H9 (cell line): ENCODE measurements at regions not wholly inside any gene's neighbourhood (a gene's known extent, or its start where the extent isn't known, plus 50 kb on each side); places are given as distances from the start of the nearest gene placed in this dataset.

Experiments
- DNase-seq: peaks from one replicate; pipeline ENCODE4 v3.0.0-alpha.2; 2017
- H2AFZ ChIP-seq: one replicate; pipeline ENCODE4 v1.6.1; 2013; ENCODE audit warnings: mild to moderate bottlenecking, low read length, control low read depth, moderate library complexity
- H2AK5ac ChIP-seq: 2 replicates; pipeline ENCODE4 v1.6.1; 2013; ENCODE audit warnings: low read length, control low read depth, mixed read lengths; ENCODE audit not compliant: insufficient read length
- H2BK120ac ChIP-seq: one replicate; pipeline ENCODE4 v1.6.1; 2013; ENCODE audit warnings: low read depth, mild to moderate bottlenecking, low read length, control low read depth, inconsistent platforms; ENCODE audit not compliant: poor library complexity, severe bottlenecking
- H2BK12ac ChIP-seq: 2 replicates; pipeline ENCODE4 v1.6.1; 2013; ENCODE audit warnings: low read length, control low read depth, mixed read lengths, low read depth; ENCODE audit not compliant: insufficient read length
- H2BK15ac ChIP-seq: 2 replicates; pipeline ENCODE4 v1.6.1; 2013; ENCODE audit warnings: low read depth, low read length, control low read depth
- H2BK20ac ChIP-seq: one replicate; pipeline ENCODE4 v1.6.1; 2013; ENCODE audit warnings: low read depth, mild to moderate bottlenecking, low read length, control low read depth, inconsistent platforms; ENCODE audit not compliant: poor library complexity, severe bottlenecking
- H2BK5ac ChIP-seq: 2 replicates; pipeline ENCODE4 v1.6.1; 2013; ENCODE audit warnings: low read length, control low read depth, mixed read lengths; ENCODE audit not compliant: insufficient read length
- H3K14ac ChIP-seq: 2 replicates; pipeline ENCODE4 v1.6.1; 2013; ENCODE audit warnings: low read length, control low read depth; ENCODE audit not compliant: insufficient read depth
- H3K18ac ChIP-seq: 2 replicates; pipeline ENCODE4 v1.6.1; 2013; ENCODE audit warnings: low read depth, mild to moderate bottlenecking, mixed read lengths, low read length, control low read depth; ENCODE audit not compliant: insufficient read length
- H3K23ac ChIP-seq: 2 replicates; pipeline ENCODE4 v1.6.1; 2013; ENCODE audit warnings: low read length, control low read depth, mixed read lengths, low read depth; ENCODE audit not compliant: insufficient read length
- H3K23me2 ChIP-seq: 2 replicates; pipeline ENCODE4 v1.6.1; 2013; ENCODE audit warnings: low read depth, mild to moderate bottlenecking, mixed read lengths, low read length, control low read depth; ENCODE audit not compliant: insufficient read length, poor library complexity, severe bottlenecking
- H3K27ac ChIP-seq: 2 replicates; pipeline ENCODE4 v1.5.1; 2013; ENCODE audit warnings: low read length, control low read depth, mixed read lengths, low read depth; ENCODE audit not compliant: insufficient read length
- H3K27me3 ChIP-seq: 2 replicates; pipeline ENCODE4 v1.6.1; 2013; ENCODE audit warnings: low read length, control low read depth, inconsistent platforms; ENCODE audit not compliant: insufficient read depth
- H3K4ac ChIP-seq: 2 replicates; pipeline ENCODE4 v1.6.1; 2013; ENCODE audit warnings: low read depth, mild to moderate bottlenecking, control low read depth, inconsistent platforms, low read length, moderate library complexity
- H3K4me1 ChIP-seq: 2 replicates; pipeline ENCODE4 v1.6.1; 2013; ENCODE audit warnings: low read length, control low read depth, inconsistent platforms; ENCODE audit not compliant: insufficient read depth
- H3K4me2 ChIP-seq: 2 replicates; pipeline ENCODE4 v1.6.1; 2013; ENCODE audit warnings: low read length, control low read depth, mixed read lengths; ENCODE audit not compliant: insufficient read length, insufficient read depth
- H3K56ac ChIP-seq: 2 replicates; pipeline ENCODE4 v1.6.1; 2013; ENCODE audit warnings: low read depth, mild to moderate bottlenecking, mixed read lengths, low read length, control low read depth; ENCODE audit not compliant: insufficient read length
- H3K79me1 ChIP-seq: 2 replicates; pipeline ENCODE4 v1.6.1; 2013; ENCODE audit warnings: low read depth, mild to moderate bottlenecking, moderate library complexity, low read length, control low read depth, inconsistent platforms; ENCODE audit not compliant: insufficient read depth, poor library complexity, severe bottlenecking
- H3K79me2 ChIP-seq: 2 replicates; pipeline ENCODE4 v1.6.1; 2013; ENCODE audit warnings: low read length, control low read depth, inconsistent platforms; ENCODE audit not compliant: insufficient read depth
- H3K9ac ChIP-seq: 2 replicates; pipeline ENCODE4 v1.6.1; 2013; ENCODE audit warnings: low read length, control low read depth, mixed read lengths; ENCODE audit not compliant: insufficient read length; ENCODE audit errors: extremely low read depth
- H3K9me3 ChIP-seq: one replicate; pipeline ENCODE4 v1.6.1; 2013; ENCODE audit warnings: low read depth, low read length, inconsistent platforms; ENCODE audit not compliant: control insufficient read depth
- H3T11ph ChIP-seq: one replicate; pipeline ENCODE4 v1.6.1; 2013; ENCODE audit warnings: mild to moderate bottlenecking, low read length, control low read depth, inconsistent platforms
- H4K20me1 ChIP-seq: one replicate; pipeline ENCODE4 v1.6.1; 2013; ENCODE audit not compliant: control insufficient read depth, insufficient read length, insufficient read depth
- H4K5ac ChIP-seq: 2 replicates; pipeline ENCODE4 v1.6.1; 2013; ENCODE audit warnings: low read depth, mild to moderate bottlenecking, mixed read lengths, low read length, control low read depth; ENCODE audit not compliant: insufficient read length
- H4K8ac ChIP-seq: replicated peaks from 2 replicates; pipeline ENCODE4 v1.6.1; 2013; ENCODE audit warnings: low read length, control low read depth, mixed read lengths, low read depth; ENCODE audit not compliant: insufficient read length
- H4K91ac ChIP-seq: 2 replicates; pipeline ENCODE4 v1.6.1; 2013; ENCODE audit warnings: low read depth, mild to moderate bottlenecking, moderate library complexity, mixed read lengths, low read length, control low read depth; ENCODE audit not compliant: insufficient read length
- H3K27ac Mint-ChIP-seq, 3 experiments: 2 replicates in 2 of 3; 3 replicates in 1 of 3; pipeline ENCODE4 v1.8.0; 2020 to 2021; ENCODE audit warnings: mixed read lengths in 3 of 3, mild to moderate bottlenecking in 1 of 3, moderate library complexity in 1 of 3
- H3K27me3 Mint-ChIP-seq: 2 replicates; pipeline ENCODE4 v1.8.0; 2021; ENCODE audit warnings: low read depth, mild to moderate bottlenecking, moderate library complexity, mixed read lengths
- H3K36me3 Mint-ChIP-seq, 3 experiments: 2 replicates in 2 of 3; 3 replicates in 1 of 3; pipeline ENCODE4 v1.8.0; 2020 to 2021; ENCODE audit warnings: low read depth in 3 of 3, mixed read lengths in 3 of 3; ENCODE audit not compliant: insufficient read depth in 1 of 3
- H3K4me1 Mint-ChIP-seq, 2 experiments: 2 replicates each; pipeline ENCODE4 v1.8.0; 2020; ENCODE audit warnings: mixed read lengths in 2 of 2
- H3K4me3 Mint-ChIP-seq, 2 experiments: 2 replicates in 1 of 2; 3 replicates in 1 of 2; pipeline ENCODE4 v1.8.0; 2020 to 2021; ENCODE audit warnings: mild to moderate bottlenecking in 2 of 2, mixed read lengths in 2 of 2, moderate library complexity in 1 of 2
- H3K9me3 Mint-ChIP-seq, 2 experiments: 2 replicates in 1 of 2; 3 replicates in 1 of 2; pipeline ENCODE4 v1.8.0; 2020; ENCODE audit warnings: mild to moderate bottlenecking in 2 of 2, mixed read lengths in 2 of 2, moderate library complexity in 1 of 2
- WGBS: extraction: QIAGEN DNeasy Blood & Tissue Kit; methylation state at CpG from one replicate; pipeline ENCODE4 v1.1.7; 2013; ENCODE audit warnings: missing lambda C conversion rate, low lambda C conversion rate, mixed read lengths; ENCODE audit not compliant: insufficient read length; ENCODE audit errors: extremely low coverage; 5-methylcytosine and 5-hydroxymethylcytosine counted together
- TF ChIP-seq, protein P1 (sequence below): fragments of 200-600 bp; sonication (generic); conservative IDR thresholded peaks from 3 replicates; pipeline ENCODE4 v1.8.0; 2021; ENCODE audit warnings: antibody characterized with exemption, mild to moderate bottlenecking

- Histone ChIP-seq H3K4me1 (no peaks in the 10 kb centered on the region), H3K27me3 (no peaks in the 10 kb centered on the region), H3K4ac (no peak overlapping the region), H3K56ac (no peak overlapping the region), H3K4me2 (no peak overlapping the region), H3K9me3 (no peaks in the 10 kb centered on the region), H3T11ph (no peak overlapping the region), H4K91ac (no peak overlapping the region), H2AFZ (no peak overlapping the region), H2AK5ac (no peak overlapping the region), H3K9ac (no peak overlapping the region), H2BK5ac (no peak overlapping the region), H3K23ac (no peak overlapping the region), H2BK120ac (no peak overlapping the region), H4K5ac (no peak overlapping the region), H2BK20ac (no peak overlapping the region), H4K20me1 (no peaks in the 10 kb centered on the region), H2BK15ac (no peak overlapping the region), H3K23me2 (no peaks in the 10 kb centered on the region), H3K18ac (no peak overlapping the region), H4K8ac (no peak overlapping the region), H3K14ac (no peak overlapping the region), H3K79me2 (no peaks in the 10 kb centered on the region), H3K27ac (no peak overlapping the region), H2BK12ac (no peak overlapping the region), H3K79me1 (no peaks in the 10 kb centered on the region)
- no peaks in the 10 kb centered on the region for H3K36me3 Mint-ChIP-seq
- no peak overlapping the region for H3K27ac Mint-ChIP-seq
- H3K27me3 Mint-ChIP-seq: peaks cover 15% of the 10 kb centered on the region
- H3K9me3 Mint-ChIP-seq: no peaks in the 10 kb centered on the region
- TF ChIP-seq, protein P1, sequence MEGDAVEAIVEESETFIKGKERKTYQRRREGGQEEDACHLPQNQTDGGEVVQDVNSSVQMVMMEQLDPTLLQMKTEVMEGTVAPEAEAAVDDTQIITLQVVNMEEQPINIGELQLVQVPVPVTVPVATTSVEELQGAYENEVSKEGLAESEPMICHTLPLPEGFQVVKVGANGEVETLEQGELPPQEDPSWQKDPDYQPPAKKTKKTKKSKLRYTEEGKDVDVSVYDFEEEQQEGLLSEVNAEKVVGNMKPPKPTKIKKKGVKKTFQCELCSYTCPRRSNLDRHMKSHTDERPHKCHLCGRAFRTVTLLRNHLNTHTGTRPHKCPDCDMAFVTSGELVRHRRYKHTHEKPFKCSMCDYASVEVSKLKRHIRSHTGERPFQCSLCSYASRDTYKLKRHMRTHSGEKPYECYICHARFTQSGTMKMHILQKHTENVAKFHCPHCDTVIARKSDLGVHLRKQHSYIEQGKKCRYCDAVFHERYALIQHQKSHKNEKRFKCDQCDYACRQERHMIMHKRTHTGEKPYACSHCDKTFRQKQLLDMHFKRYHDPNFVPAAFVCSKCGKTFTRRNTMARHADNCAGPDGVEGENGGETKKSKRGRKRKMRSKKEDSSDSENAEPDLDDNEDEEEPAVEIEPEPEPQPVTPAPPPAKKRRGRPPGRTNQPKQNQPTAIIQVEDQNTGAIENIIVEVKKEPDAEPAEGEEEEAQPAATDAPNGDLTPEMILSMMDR: no peak
- WGBS: no CpG with 5 or more reads among the region's 4 CpGs
- H3K4me1 Mint-ChIP-seq: peaks cover under 1 to 2% of the 10 kb centered on the region in 2 experiments; a peak in 3 of 4 replicates
- no peak overlapping the region for H3K4me3 Mint-ChIP-seq
- DNase-seq: no peak
Measured at GRCh38 chr2:238710787-238711186, 137.1 kb upstream of the TWIST2 start.
